ENCODE measurements at regions not wholly inside any gene's neighbourhood (a gene's known extent, or its start where the extent isn't known, plus 50 kb on each side); places are given as distances from the start of the nearest gene placed in this dataset.

DNA sequence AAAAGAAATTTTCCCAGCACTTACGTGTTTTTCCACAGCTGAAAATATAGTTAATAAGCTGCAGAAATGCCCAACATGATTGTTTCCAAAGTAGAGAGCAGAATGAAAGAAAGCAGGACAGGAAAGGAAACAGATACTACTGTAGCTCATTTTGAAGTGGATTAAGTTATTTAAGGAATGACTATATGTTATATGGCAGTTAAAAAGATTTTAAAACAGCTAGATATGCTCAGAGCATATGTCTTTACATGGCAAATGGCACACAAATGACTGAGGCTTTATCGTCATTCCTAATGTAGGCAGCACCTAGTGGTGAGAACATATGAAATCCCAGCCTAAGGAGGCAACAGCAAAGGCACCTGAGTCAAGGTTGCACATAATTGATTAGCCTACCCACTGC, 106.6 kb upstream of the SEMA6D start:
- no peak for DNase-seq

DNA sequence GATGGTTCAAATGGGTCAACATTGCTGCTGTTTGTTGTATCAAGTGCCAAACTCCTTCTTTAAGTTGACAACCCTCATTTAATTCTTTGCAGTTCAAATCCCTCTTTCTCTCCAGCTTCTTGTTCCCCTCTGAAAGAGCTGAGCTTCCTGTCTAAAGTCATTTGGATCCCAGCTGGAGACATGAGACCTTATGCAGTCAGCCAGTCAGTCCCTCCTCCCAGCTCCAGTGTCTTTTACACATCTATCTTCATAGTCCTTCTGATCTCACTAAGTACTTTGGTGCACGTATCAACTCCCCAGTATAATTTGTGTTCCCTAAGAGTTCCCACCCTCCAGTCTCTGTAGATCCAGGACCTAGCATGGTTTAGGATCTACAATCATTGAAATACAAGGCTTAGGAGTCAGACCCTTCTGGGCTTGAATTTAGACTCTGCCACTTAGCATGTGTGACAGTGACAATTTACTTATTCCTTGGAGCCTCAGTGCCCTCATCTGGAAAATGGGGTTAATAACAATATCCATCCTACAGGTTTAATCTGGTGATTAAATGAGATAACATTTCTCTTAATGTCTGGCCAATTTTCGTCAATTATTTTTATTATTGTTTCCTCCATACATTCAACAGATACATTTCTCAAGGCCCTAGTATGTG, 102.8 kb upstream of the SEMA6D start:
- DNase-seq, result no peak

DNA sequence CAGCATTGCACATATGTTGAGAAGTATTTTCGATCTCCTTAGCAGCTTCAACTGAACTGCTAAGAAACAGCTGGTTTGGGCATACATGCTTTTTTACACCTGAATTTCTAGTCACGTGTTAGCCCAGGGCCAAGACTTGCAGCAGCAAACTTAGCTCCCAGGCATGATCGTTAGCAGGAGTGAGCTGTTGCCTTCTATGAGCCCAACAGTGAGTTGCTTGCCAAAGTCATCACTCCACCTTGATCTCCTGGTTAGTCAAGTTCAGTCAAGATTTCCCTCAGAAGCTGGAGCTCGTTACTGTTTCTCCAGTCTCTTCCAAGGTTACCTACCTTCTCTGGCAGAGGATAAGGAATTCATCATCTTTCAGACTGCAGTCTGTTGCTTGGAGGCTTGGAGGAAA, 100.4 kb upstream of the SEMA6D start:
- DNase-seq, result no peak

- DNase-seq, result no peak
Observed at GRCh38 chr15:47618241-47618640, 99.1 kb upstream of the SEMA6D start.

DNA sequence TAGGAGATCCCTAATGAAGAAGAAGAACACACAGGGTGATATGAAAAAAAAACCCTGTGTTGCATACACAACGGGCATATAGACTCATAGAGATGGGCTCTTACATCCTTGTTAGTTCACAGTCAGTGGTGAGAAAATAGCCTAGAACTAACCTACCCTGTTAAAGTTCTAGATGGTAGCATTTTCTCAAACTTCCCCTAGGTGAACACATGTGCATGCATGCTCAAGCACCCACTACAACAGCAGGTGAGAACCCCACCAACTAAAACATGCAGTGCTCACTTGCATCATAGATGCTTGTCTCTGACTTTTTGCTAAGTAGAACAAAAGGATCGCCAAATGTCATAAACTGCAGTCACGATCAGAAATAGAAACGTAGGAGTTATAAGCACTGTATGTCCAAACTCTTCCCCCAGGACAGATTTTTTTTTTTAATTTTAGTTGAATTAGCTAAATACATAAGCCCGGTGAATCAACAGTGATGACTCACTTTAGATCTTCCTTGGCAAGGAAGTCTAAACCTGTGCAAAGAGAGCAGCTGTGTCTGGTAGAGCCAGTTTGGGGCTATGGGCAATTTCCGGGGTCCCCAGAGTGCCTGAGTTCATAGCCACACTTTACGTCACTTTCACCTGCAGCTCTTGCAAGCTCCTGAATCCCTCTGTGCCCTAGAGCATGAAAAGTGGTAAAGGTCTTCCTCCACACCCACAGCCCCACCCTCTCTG, 96.2 kb upstream of the SEMA6D start:
- no peak for DNase-seq

- DNase-seq, result no peak
Observed at GRCh38 chr15:47622055-47622454, 95.2 kb upstream of the SEMA6D start.

DNA sequence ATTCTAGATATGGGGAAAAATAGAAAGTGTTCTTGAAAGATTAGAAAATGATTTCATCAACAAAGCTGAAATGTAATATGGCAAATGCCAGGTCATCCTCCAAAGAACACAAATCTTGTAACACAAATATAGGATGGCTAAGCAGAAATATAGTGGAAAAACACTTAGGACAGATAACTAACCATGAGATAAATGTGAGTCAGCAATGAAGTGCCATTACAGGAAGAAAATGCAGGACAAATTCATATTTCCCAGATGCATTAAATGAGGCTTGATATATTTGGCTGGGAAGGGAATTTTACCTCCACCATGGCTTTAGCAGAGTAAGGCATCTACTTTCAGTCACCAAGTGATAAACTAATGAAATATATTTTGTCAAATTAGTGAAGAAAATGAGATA, 92.8 kb upstream of the SEMA6D start:
- DNase-seq, result no peak

DNA sequence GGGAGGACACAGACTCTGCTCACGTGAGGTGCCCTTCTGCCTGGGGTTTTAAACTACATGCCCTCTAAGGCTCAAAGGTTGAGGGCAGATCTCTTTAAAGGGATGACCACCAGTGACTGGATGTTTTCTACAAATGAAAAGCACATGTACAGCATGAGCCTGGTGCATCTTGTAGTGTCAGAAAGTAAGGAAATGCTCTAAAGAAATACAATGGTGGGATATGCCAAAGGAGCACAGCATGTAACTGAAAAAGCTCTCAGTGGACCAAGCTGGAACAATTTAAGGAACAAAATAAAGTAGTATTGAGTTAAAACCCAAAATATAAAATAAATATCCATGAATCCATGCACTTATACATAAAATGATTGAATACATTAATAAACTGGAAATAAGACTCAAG, 78.3 kb upstream of the SEMA6D start:
- no peak for DNase-seq

- DNase-seq, result no peak
Observed at GRCh38 chr15:47640079-47640478, 77.2 kb upstream of the SEMA6D start.

GRCh38 chr15:47640901-47641300, 76.4 kb upstream of the SEMA6D start:
- no peak for DNase-seq

GRCh38 chr15:47644722-47645121, 72.6 kb upstream of the SEMA6D start:
- DNase-seq, result no peak

DNA sequence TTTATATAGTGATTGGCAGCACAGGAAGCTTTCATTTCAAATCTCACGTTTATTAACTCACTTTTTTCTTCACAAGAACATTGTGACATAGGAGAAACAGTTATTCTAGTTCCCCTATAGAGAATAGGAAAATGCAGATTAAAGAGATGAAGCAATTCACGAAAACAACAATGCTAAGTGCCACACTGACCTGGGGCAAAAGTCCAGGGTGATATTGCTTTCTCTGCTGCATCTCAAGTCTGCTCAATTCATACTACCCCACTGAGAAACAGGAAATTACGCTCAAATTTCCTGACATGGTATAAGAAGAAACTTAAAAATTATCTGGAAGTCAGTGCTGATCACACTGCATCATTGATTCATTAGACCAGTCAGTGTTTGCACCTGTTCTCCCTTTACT, 66.7 kb upstream of the SEMA6D start:
- DNase-seq, result no peak

DNA sequence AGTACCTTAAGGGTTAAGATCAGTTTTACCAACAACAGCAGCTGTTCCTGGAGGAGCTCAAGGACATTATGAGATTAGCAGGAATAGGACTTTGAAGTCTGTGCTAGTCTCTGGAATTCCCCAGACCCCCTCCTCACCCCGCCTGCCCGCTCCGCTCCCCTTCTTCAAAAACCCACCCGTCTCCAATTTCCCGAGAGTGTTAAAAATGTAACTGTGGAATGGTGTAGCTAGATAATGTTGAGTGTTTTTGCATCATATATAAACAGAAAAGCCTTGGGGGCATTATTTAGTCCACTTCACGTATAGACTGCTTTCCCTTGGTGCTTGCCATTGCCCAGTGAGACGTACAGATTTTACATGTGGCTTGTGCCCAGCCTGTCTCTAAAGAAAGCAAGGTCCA, 65.0 kb upstream of the SEMA6D start:
- DNase-seq, result no peak

DNA sequence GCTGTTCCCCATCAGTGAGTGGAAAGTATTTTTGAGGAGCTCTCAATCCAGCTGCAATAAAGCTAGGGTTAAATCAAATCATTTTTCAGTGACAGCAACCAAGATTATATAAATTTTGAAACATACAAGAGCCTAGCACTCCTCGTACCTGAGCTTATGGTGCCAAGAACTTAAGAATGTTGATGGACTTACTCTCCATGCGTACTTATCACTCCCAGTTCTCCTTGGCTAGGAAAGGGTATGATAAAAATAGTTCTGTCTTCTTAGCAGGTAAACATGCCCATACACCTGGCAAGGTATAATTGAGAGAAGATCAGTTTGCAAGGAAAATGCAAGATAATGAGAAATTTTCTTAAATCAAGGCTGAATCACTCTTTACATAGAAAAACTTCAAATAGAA, 64.5 kb upstream of the SEMA6D start:
- DNase-seq, result no peak

DNA sequence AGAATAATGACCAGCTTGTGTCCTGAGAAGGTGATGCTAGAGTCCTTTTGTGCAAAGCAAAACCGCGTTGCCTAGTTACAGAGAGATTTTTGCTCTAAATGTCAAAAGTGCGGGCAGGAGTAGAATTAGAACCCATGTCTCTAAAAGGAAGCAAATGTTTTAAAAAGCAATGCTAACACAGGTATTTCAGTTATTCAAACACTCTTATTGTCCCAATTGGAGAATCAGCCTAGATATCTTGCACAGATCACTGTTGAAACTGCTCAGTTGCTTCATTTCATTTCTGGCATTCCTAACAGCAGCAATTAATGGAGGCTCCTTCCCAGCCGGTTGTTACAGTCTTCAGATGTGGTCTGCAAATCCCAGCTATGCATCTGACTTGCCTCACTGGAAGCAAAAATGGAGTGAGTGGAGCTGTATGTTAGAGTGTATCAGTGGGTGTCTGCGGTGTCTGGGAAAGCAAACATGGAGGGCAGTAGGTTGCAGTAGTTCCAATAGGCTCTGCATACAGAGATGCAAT, 55.6 kb upstream of the SEMA6D start:
- no peak for DNase-seq

GRCh38 chr15:47663101-47663500, 54.2 kb upstream of the SEMA6D start:
- no peak for DNase-seq
